SK-N-MC (cell line): ENCODE measurements at regions not wholly inside any gene's neighbourhood (a gene's known extent, or its start where the extent isn't known, plus 50 kb on each side); places are given as distances from the start of the nearest gene placed in this dataset.

Experiments
- DNase-seq: peaks from one replicate; pipeline ENCODE4 v3.0.0-alpha.2; 2011; ENCODE audit warnings: low read depth, low spot score
- H3K27ac ChIP-seq: fragments of 200-600 bp; sonication (generic); 2 replicates; pipeline ENCODE4 v1.5.1; 2016; ENCODE audit warnings: mixed run types
- H3K36me3 ChIP-seq: fragments of 200-600 bp; sonication (generic); 2 replicates; pipeline ENCODE4 v1.6.1; 2017; ENCODE audit warnings: antibody characterized with exemption, low read length, mixed read lengths; ENCODE audit not compliant: insufficient read depth
- H3K4me3 ChIP-seq: fragments of 200-600 bp; sonication (generic); 2 replicates; pipeline ENCODE4 v1.5.1; 2016
- H3K9ac ChIP-seq: fragments of 200-600 bp; sonication (generic); 2 replicates; pipeline ENCODE4 v1.8.0; 2017; ENCODE audit warnings: mixed run types, mixed read lengths; ENCODE audit not compliant: insufficient read length
- H3K9me3 ChIP-seq: fragments of 200-600 bp; sonication (generic); 2 replicates; pipeline ENCODE4 v1.6.1; 2017; ENCODE audit warnings: low read depth, mild to moderate bottlenecking, antibody characterized with exemption, low read length, moderate library complexity, mixed read lengths
- EZH2 ChIP-seq: fragments of 200-600 bp; sonication (generic); IDR thresholded peaks from one replicate; pipeline ENCODE4 v1.6.1; 2017; ENCODE audit warnings: antibody characterized with exemption
- FOXP2 ChIP-seq: optimal IDR thresholded peaks from 2 replicates; pipeline ENCODE3; 2011; ENCODE audit warnings: mild to moderate bottlenecking, moderate library complexity; ENCODE audit not compliant: insufficient read depth; ENCODE audit errors: extremely low read length, control extremely low read depth
- POLR2AphosphoS5 ChIP-seq: IDR thresholded peaks from 2 replicates; pipeline ENCODE4 v1.6.1; 2012; ENCODE audit warnings: mild to moderate bottlenecking, low read depth, low read length, borderline replicate concordance

DNA sequence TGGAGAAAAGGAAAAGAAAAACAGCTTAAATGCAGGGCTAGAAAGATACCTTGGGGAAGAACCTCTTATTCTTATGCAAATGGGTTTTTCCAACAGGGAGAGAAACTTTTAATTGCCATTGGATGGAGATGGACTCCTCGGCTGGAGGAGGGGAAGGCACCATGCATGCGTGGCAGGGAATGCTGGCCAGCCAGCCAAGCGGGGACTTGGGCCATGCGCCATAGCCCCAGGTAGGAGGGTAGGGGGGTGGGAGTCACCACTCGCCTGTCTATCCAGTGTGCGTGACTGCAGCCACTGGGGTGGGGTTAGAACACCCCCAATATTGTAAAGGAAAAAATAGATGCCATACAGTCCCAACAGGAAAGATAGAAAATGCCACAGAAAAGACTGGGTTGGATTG, 119.9 kb upstream of the ELAVL2 start:
- Histone ChIP-seq H3K4me3 (no peak overlapping the region), H3K9me3 (no peaks in the 10 kb centered on the region; the same call in 1 of the 2 replicates), H3K36me3 (no peaks in the 10 kb centered on the region), H3K27ac (no peak overlapping the region), H3K9ac (no peak overlapping the region)
- no peak for TF ChIP-seq EZH2
- no peak for TF ChIP-seq POLR2AphosphoS5
- TF ChIP-seq FOXP2, result no peak
- DNase-seq, result no peak

DNA sequence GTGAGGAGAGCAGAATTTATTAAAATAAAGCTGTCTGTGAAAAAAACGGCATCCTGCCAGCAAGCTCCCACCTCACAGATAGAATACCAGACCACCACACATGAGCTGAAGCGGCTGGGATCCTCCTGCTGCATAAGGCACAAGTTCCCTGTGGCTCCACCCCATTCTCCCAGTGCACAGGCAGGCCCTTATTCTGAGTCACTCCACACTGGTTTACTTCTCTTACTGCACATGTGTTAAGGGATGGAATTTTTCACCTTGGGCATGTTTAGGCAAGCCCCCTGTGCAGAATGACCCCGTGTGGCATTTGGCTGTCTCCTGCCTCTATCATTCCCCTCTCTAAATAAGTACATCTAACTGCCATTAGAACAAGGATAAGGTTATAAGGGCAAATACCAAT, 115.0 kb upstream of the ELAVL2 start:
- no peak overlapping the region for H3K4me3 ChIP-seq
- no peak overlapping the region for H3K27ac ChIP-seq
- H3K9ac ChIP-seq, result no peak overlapping the region
- H3K9me3 ChIP-seq, result no peaks in the 10 kb centered on the region; the same call in 1 of the 2 replicates
- DNase-seq, result no peak
- no peak for TF ChIP-seq POLR2AphosphoS5
- no peak for TF ChIP-seq EZH2
- TF ChIP-seq FOXP2, result no peak
- no peaks in the 10 kb centered on the region for H3K36me3 ChIP-seq

DNA sequence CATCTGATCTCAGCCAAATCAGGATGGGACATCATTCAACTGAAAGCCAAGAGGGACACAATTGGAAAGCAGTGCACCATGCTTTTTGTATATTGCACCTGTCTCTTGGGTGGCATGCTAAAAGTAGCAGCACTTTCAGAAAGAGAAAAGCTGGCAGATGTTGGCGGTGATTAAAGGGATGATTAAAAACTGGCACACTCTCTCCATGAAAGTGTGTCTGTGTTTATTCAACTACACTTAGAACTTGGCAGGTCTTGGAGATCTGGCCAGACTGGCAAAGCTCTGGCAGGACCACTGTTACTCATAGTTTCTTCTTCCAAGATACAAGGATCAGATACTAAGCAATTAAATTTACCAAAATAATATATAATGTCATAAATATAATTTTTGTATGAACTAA, 112.9 kb upstream of the ELAVL2 start:
- Histone ChIP-seq H3K9ac (no peak overlapping the region), H3K9me3 (no peaks in the 10 kb centered on the region), H3K27ac (no peak overlapping the region), H3K4me3 (no peak overlapping the region), H3K36me3 (no peaks in the 10 kb centered on the region)
- DNase-seq, result no peak
- TF ChIP-seq EZH2, result no peak
- no peak for TF ChIP-seq FOXP2
- TF ChIP-seq POLR2AphosphoS5, result no peak

DNA sequence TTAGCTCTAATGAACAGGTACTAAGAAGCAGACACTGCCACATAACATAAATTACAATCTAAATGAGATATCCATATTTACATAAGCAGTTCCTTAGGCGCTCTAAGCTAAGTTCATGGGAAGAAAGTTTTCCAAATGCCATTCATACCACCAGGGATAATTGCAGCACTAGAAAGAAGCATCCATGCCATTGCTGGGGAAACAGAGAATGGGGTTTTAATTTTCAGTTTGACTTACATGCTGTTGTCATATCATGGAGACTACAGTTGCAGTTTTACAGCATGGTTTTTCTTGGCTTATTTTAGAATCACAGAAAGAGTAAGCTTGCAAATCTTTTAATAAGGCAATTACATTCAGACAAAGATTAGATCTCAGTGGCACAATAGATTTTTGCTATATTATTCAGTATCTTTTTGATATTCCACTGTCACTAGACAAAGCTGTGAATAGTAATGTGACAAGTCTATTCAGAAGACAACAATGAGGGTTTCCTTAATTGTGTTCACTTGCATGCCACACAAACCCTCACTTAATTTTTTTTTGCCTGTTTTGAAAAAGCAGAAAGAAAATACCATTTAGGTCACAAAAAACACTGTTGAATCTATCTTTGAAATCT, 108.4 kb upstream of the ELAVL2 start:
- H3K36me3 ChIP-seq, result no peaks in the 10 kb centered on the region
- H3K4me3 ChIP-seq, result no peak overlapping the region
- H3K27ac ChIP-seq, result no peak overlapping the region
- H3K9me3 ChIP-seq, result no peaks in the 10 kb centered on the region
- TF ChIP-seq FOXP2, result no peak
- TF ChIP-seq POLR2AphosphoS5, result no peak
- no peak for TF ChIP-seq EZH2
- no peak for DNase-seq
- H3K9ac ChIP-seq, result no peak overlapping the region

DNA sequence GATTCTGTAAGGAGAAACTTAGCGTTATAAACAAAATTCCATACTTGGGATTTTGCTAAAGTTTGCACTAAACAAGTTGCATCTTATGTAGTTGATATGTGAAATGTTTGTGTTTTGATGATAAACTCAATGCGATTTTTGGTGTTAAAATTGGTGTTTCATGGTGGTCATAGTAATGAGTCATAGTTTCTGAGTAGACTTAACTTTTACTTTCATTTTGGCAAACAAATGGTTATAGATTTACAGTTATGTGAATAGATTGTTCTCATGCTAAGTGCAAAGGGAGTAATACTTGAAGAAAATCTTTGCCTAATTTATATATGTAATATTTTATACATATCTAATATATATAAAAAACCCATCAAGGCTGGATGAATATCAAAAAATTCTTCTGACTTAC, 107.3 kb upstream of the ELAVL2 start:
- no peak for DNase-seq
- H3K36me3 ChIP-seq, result no peaks in the 10 kb centered on the region
- H3K9me3 ChIP-seq, result no peaks in the 10 kb centered on the region
- no peak overlapping the region for H3K4me3 ChIP-seq
- H3K27ac ChIP-seq, result no peak overlapping the region
- no peak overlapping the region for H3K9ac ChIP-seq
- TF ChIP-seq POLR2AphosphoS5 (no peak), FOXP2 (no peak), EZH2 (no peak)

DNA sequence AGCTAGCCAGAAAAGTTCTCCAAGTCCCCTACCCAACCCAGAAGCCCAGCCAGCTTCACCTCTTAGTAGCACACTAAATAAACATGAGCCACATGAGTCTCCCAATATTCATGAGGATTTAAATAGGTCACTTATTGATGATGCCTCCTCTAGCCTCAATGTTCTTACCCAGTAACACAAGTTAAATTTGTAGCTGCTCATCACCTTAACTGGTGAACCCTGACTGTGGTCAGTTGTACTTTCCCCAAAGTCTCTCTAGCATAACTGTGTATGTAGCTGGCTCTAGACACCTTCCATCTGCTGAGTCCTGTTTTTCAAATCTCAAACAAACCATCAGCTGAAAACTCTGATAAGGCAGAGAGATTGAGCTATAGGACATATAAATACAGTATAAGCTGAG, 100.3 kb upstream of the ELAVL2 start:
- Histone ChIP-seq H3K27ac (no peak overlapping the region), H3K36me3 (no peaks in the 10 kb centered on the region), H3K9me3 (no peaks in the 10 kb centered on the region), H3K4me3 (no peak overlapping the region), H3K9ac (no peak overlapping the region)
- TF ChIP-seq EZH2 (no peak), POLR2AphosphoS5 (no peak), FOXP2 (no peak)
- no peak for DNase-seq

DNA sequence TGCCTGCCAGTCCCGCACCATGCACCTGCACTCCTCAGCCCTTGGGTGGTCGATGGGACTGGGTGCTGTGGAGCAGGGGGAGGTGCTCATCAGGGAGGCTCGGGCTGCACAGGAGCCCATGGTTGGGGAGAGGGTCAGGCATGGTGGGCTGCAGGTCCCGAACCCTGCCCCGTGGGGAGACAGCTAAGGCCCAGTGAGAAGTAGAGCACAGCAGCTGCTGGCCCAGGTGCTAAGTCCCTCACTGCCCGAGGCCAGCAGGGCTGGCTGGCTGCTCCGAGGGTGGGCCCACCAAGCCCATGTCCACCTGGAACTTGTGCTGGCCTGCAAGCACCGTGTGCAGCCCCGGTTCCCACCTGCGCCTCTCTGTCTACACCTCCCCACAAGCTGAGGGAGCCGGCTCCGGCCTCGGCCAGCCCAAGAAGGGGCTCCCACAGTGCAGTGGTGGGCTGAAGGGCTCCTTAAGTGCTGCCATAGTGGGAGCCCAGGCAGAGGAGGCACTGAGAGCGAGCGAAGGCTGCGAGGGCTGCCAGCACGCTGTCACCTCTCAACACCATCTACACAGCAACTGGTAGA, 88.5 kb upstream of the ELAVL2 start:
- Histone ChIP-seq H3K9me3 (no peaks in the 10 kb centered on the region), H3K4me3 (no peak overlapping the region), H3K36me3 (no peaks in the 10 kb centered on the region), H3K27ac (no peak overlapping the region), H3K9ac (no peak overlapping the region)
- TF ChIP-seq FOXP2 (no peak), EZH2 (no peak), POLR2AphosphoS5 (no peak)
- DNase-seq, result no peak

DNA sequence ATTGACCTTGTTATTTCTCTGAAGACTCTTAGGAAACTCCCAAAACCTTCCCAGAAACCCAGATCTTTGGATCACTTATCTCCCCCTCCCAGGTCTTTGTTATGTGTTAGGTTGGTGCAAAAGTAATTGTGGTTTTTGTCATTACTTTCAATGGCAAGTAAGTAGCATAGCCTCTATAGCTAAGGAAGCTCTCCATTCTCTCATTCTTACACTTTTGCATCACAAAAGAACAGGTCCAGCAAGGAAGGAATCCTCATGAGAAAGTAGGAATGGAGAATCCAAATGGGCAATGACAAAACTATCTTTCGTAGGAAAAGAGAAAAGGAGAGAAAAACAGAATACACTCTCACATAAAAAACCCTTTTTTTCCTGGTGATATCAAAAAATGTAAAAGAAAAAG, 81.3 kb upstream of the ELAVL2 start:
- no peaks in the 10 kb centered on the region for H3K9me3 ChIP-seq
- H3K27ac ChIP-seq, result no peak overlapping the region
- no peak for DNase-seq
- no peak overlapping the region for H3K4me3 ChIP-seq
- H3K36me3 ChIP-seq, result no peaks in the 10 kb centered on the region
- no peak overlapping the region for H3K9ac ChIP-seq
- TF ChIP-seq EZH2 (no peak), POLR2AphosphoS5 (no peak), FOXP2 (no peak)

DNA sequence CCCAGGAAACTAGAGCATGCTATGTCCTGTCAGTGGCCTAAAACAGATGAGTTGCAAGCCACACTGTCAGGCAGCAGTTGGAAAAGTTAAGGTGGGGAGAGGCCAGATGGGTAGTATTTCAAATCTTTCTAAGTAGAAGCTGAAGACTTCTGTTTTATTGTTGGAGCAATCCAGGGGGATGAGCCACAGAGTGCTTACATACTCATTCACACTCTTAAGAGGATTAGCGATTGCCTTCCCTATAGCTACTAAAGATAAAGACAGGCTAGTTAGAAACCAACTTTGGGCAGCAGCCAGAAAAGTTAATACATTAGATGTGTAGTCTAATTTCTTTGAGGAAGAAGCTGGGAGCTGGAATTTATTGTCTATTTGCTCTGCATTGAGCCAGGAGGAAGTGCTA, 61.7 kb upstream of the ELAVL2 start:
- no peaks in the 10 kb centered on the region for H3K36me3 ChIP-seq
- H3K9me3 ChIP-seq, result no peaks in the 10 kb centered on the region
- no peak for TF ChIP-seq EZH2
- no peak for TF ChIP-seq POLR2AphosphoS5
- TF ChIP-seq FOXP2, result no peak
- H3K9ac ChIP-seq, result no peak overlapping the region
- no peak overlapping the region for H3K4me3 ChIP-seq
- H3K27ac ChIP-seq, result no peak overlapping the region
- no peak for DNase-seq
